H9 (cell line): ENCODE measurements at regions not wholly inside any gene's neighbourhood (a gene's known extent, or its start where the extent isn't known, plus 50 kb on each side); places are given as distances from the start of the nearest gene placed in this dataset.

ENCODE experiments used
- DNase-seq: peaks from one replicate; pipeline ENCODE4 v3.0.0-alpha.2; 2017
- H2AFZ ChIP-seq: one replicate; pipeline ENCODE4 v1.6.1; 2013; ENCODE audit warnings: mild to moderate bottlenecking, low read length, control low read depth, moderate library complexity
- H2AK5ac ChIP-seq: 2 replicates; pipeline ENCODE4 v1.6.1; 2013; ENCODE audit warnings: low read length, control low read depth, mixed read lengths; ENCODE audit not compliant: insufficient read length
- H2BK120ac ChIP-seq: one replicate; pipeline ENCODE4 v1.6.1; 2013; ENCODE audit warnings: low read depth, mild to moderate bottlenecking, low read length, control low read depth, inconsistent platforms; ENCODE audit not compliant: poor library complexity, severe bottlenecking
- H2BK12ac ChIP-seq: 2 replicates; pipeline ENCODE4 v1.6.1; 2013; ENCODE audit warnings: low read length, control low read depth, mixed read lengths, low read depth; ENCODE audit not compliant: insufficient read length
- H2BK15ac ChIP-seq: 2 replicates; pipeline ENCODE4 v1.6.1; 2013; ENCODE audit warnings: low read depth, low read length, control low read depth
- H2BK20ac ChIP-seq: one replicate; pipeline ENCODE4 v1.6.1; 2013; ENCODE audit warnings: low read depth, mild to moderate bottlenecking, low read length, control low read depth, inconsistent platforms; ENCODE audit not compliant: poor library complexity, severe bottlenecking
- H2BK5ac ChIP-seq: 2 replicates; pipeline ENCODE4 v1.6.1; 2013; ENCODE audit warnings: low read length, control low read depth, mixed read lengths; ENCODE audit not compliant: insufficient read length
- H3K14ac ChIP-seq: 2 replicates; pipeline ENCODE4 v1.6.1; 2013; ENCODE audit warnings: low read length, control low read depth; ENCODE audit not compliant: insufficient read depth
- H3K18ac ChIP-seq: 2 replicates; pipeline ENCODE4 v1.6.1; 2013; ENCODE audit warnings: low read depth, mild to moderate bottlenecking, mixed read lengths, low read length, control low read depth; ENCODE audit not compliant: insufficient read length
- H3K23ac ChIP-seq: 2 replicates; pipeline ENCODE4 v1.6.1; 2013; ENCODE audit warnings: low read length, control low read depth, mixed read lengths, low read depth; ENCODE audit not compliant: insufficient read length
- H3K23me2 ChIP-seq: 2 replicates; pipeline ENCODE4 v1.6.1; 2013; ENCODE audit warnings: low read depth, mild to moderate bottlenecking, mixed read lengths, low read length, control low read depth; ENCODE audit not compliant: insufficient read length, poor library complexity, severe bottlenecking
- H3K27ac ChIP-seq: 2 replicates; pipeline ENCODE4 v1.5.1; 2013; ENCODE audit warnings: low read length, control low read depth, mixed read lengths, low read depth; ENCODE audit not compliant: insufficient read length
- H3K27me3 ChIP-seq: 2 replicates; pipeline ENCODE4 v1.6.1; 2013; ENCODE audit warnings: low read length, control low read depth, inconsistent platforms; ENCODE audit not compliant: insufficient read depth
- H3K4ac ChIP-seq: 2 replicates; pipeline ENCODE4 v1.6.1; 2013; ENCODE audit warnings: low read depth, mild to moderate bottlenecking, control low read depth, inconsistent platforms, low read length, moderate library complexity
- H3K4me1 ChIP-seq: 2 replicates; pipeline ENCODE4 v1.6.1; 2013; ENCODE audit warnings: low read length, control low read depth, inconsistent platforms; ENCODE audit not compliant: insufficient read depth
- H3K4me2 ChIP-seq: 2 replicates; pipeline ENCODE4 v1.6.1; 2013; ENCODE audit warnings: low read length, control low read depth, mixed read lengths; ENCODE audit not compliant: insufficient read length, insufficient read depth
- H3K56ac ChIP-seq: 2 replicates; pipeline ENCODE4 v1.6.1; 2013; ENCODE audit warnings: low read depth, mild to moderate bottlenecking, mixed read lengths, low read length, control low read depth; ENCODE audit not compliant: insufficient read length
- H3K79me1 ChIP-seq: 2 replicates; pipeline ENCODE4 v1.6.1; 2013; ENCODE audit warnings: low read depth, mild to moderate bottlenecking, moderate library complexity, low read length, control low read depth, inconsistent platforms; ENCODE audit not compliant: insufficient read depth, poor library complexity, severe bottlenecking
- H3K79me2 ChIP-seq: 2 replicates; pipeline ENCODE4 v1.6.1; 2013; ENCODE audit warnings: low read length, control low read depth, inconsistent platforms; ENCODE audit not compliant: insufficient read depth
- H3K9ac ChIP-seq: 2 replicates; pipeline ENCODE4 v1.6.1; 2013; ENCODE audit warnings: low read length, control low read depth, mixed read lengths; ENCODE audit not compliant: insufficient read length; ENCODE audit errors: extremely low read depth
- H3K9me3 ChIP-seq: one replicate; pipeline ENCODE4 v1.6.1; 2013; ENCODE audit warnings: low read depth, low read length, inconsistent platforms; ENCODE audit not compliant: control insufficient read depth
- H3T11ph ChIP-seq: one replicate; pipeline ENCODE4 v1.6.1; 2013; ENCODE audit warnings: mild to moderate bottlenecking, low read length, control low read depth, inconsistent platforms
- H4K20me1 ChIP-seq: one replicate; pipeline ENCODE4 v1.6.1; 2013; ENCODE audit not compliant: control insufficient read depth, insufficient read length, insufficient read depth
- H4K5ac ChIP-seq: 2 replicates; pipeline ENCODE4 v1.6.1; 2013; ENCODE audit warnings: low read depth, mild to moderate bottlenecking, mixed read lengths, low read length, control low read depth; ENCODE audit not compliant: insufficient read length
- H4K8ac ChIP-seq: replicated peaks from 2 replicates; pipeline ENCODE4 v1.6.1; 2013; ENCODE audit warnings: low read length, control low read depth, mixed read lengths, low read depth; ENCODE audit not compliant: insufficient read length
- H4K91ac ChIP-seq: 2 replicates; pipeline ENCODE4 v1.6.1; 2013; ENCODE audit warnings: low read depth, mild to moderate bottlenecking, moderate library complexity, mixed read lengths, low read length, control low read depth; ENCODE audit not compliant: insufficient read length
- H3K27ac Mint-ChIP-seq, 3 experiments: 2 replicates in 2 of 3; 3 replicates in 1 of 3; pipeline ENCODE4 v1.8.0; 2020 to 2021; ENCODE audit warnings: mixed read lengths in 3 of 3, mild to moderate bottlenecking in 1 of 3, moderate library complexity in 1 of 3
- H3K27me3 Mint-ChIP-seq: 2 replicates; pipeline ENCODE4 v1.8.0; 2021; ENCODE audit warnings: low read depth, mild to moderate bottlenecking, moderate library complexity, mixed read lengths
- H3K36me3 Mint-ChIP-seq, 3 experiments: 2 replicates in 2 of 3; 3 replicates in 1 of 3; pipeline ENCODE4 v1.8.0; 2020 to 2021; ENCODE audit warnings: low read depth in 3 of 3, mixed read lengths in 3 of 3; ENCODE audit not compliant: insufficient read depth in 1 of 3
- H3K4me1 Mint-ChIP-seq, 2 experiments: 2 replicates each; pipeline ENCODE4 v1.8.0; 2020; ENCODE audit warnings: mixed read lengths in 2 of 2
- H3K4me3 Mint-ChIP-seq, 2 experiments: 2 replicates in 1 of 2; 3 replicates in 1 of 2; pipeline ENCODE4 v1.8.0; 2020 to 2021; ENCODE audit warnings: mild to moderate bottlenecking in 2 of 2, mixed read lengths in 2 of 2, moderate library complexity in 1 of 2
- H3K9me3 Mint-ChIP-seq, 2 experiments: 2 replicates in 1 of 2; 3 replicates in 1 of 2; pipeline ENCODE4 v1.8.0; 2020; ENCODE audit warnings: mild to moderate bottlenecking in 2 of 2, mixed read lengths in 2 of 2, moderate library complexity in 1 of 2
- WGBS: extraction: QIAGEN DNeasy Blood & Tissue Kit; methylation state at CpG from one replicate; pipeline ENCODE4 v1.1.7; 2013; ENCODE audit warnings: missing lambda C conversion rate, low lambda C conversion rate, mixed read lengths; ENCODE audit not compliant: insufficient read length; ENCODE audit errors: extremely low coverage; 5-methylcytosine and 5-hydroxymethylcytosine counted together
- TF ChIP-seq, protein P1 (sequence below): fragments of 200-600 bp; sonication (generic); conservative IDR thresholded peaks from 3 replicates; pipeline ENCODE4 v1.8.0; 2021; ENCODE audit warnings: antibody characterized with exemption, mild to moderate bottlenecking

DNA sequence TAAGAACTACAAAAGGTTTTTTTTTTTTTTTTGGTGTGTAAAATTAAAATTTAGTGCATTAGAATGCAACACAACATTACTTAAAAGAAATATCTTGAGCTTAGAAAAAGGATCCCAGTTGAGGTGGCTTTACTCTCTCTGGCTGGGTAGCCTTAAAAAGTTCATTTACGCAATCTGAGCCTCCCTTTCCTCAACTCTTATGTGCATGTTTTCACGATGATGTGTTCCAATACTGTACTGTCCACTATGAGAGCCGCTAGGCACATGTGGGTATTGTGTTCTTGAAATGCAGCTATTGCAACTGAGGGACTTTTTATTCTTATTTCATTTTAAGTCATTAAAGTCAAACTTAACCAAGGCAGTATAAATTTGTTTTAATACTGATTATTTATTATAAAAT, 460.9 kb upstream of the SYT1 start:
- no peaks in the 10 kb centered on the region for H3K23me2 ChIP-seq
- DNase-seq: no peak
- peaks cover 36 to 41% of the 10 kb centered on the region in 2 experiments for H3K4me1 Mint-ChIP-seq
- no peaks in the 10 kb centered on the region for H3K9me3 ChIP-seq
- H3K79me2 ChIP-seq: no peaks in the 10 kb centered on the region
- no peaks in the 10 kb centered on the region for H3K27me3 Mint-ChIP-seq
- H2BK20ac ChIP-seq: no peak overlapping the region
- H3K56ac ChIP-seq: no peak overlapping the region
- H3K27ac Mint-ChIP-seq: no peak overlapping the region
- H2BK12ac ChIP-seq: no peak overlapping the region
- no peak overlapping the region for H3K9ac ChIP-seq
- H3T11ph ChIP-seq: no peak overlapping the region
- H3K18ac ChIP-seq: no peak overlapping the region
- WGBS: no CpG with 5 or more reads among the region's 3 CpGs
- H3K79me1 ChIP-seq: no peaks in the 10 kb centered on the region
- no peaks in the 10 kb centered on the region for H4K20me1 ChIP-seq
- H3K14ac ChIP-seq: no peak overlapping the region
- no peak overlapping the region for H3K4ac ChIP-seq
- H2AFZ ChIP-seq: no peak overlapping the region
- no peak overlapping the region for H2AK5ac ChIP-seq
- H2BK120ac ChIP-seq: no peak overlapping the region
- no peak overlapping the region for H4K8ac ChIP-seq
- H3K23ac ChIP-seq: no peak overlapping the region
- no peak overlapping the region for H3K27ac ChIP-seq
- H2BK15ac ChIP-seq: no peak overlapping the region
- TF ChIP-seq, protein P1, sequence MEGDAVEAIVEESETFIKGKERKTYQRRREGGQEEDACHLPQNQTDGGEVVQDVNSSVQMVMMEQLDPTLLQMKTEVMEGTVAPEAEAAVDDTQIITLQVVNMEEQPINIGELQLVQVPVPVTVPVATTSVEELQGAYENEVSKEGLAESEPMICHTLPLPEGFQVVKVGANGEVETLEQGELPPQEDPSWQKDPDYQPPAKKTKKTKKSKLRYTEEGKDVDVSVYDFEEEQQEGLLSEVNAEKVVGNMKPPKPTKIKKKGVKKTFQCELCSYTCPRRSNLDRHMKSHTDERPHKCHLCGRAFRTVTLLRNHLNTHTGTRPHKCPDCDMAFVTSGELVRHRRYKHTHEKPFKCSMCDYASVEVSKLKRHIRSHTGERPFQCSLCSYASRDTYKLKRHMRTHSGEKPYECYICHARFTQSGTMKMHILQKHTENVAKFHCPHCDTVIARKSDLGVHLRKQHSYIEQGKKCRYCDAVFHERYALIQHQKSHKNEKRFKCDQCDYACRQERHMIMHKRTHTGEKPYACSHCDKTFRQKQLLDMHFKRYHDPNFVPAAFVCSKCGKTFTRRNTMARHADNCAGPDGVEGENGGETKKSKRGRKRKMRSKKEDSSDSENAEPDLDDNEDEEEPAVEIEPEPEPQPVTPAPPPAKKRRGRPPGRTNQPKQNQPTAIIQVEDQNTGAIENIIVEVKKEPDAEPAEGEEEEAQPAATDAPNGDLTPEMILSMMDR: no peak
- no peak overlapping the region for H3K4me2 ChIP-seq
- H4K91ac ChIP-seq: no peak overlapping the region
- no peaks in the 10 kb centered on the region for H3K36me3 Mint-ChIP-seq
- no peaks in the 10 kb centered on the region for H3K9me3 Mint-ChIP-seq
- H3K4me1 ChIP-seq: peaks cover 5% of the 10 kb centered on the region
- H2BK5ac ChIP-seq: no peak overlapping the region
- H3K27me3 ChIP-seq: no peaks in the 10 kb centered on the region
- no peak overlapping the region for H3K4me3 Mint-ChIP-seq
- no peak overlapping the region for H4K5ac ChIP-seq
